Osteoblast (primary cell): ENCODE measurements at regions not wholly inside any gene's neighbourhood (a gene's known extent, or its start where the extent isn't known, plus 50 kb on each side); places are given as distances from the start of the nearest gene placed in this dataset.

ENCODE experiments used
- DNase-seq: peaks from one replicate; pipeline ENCODE4 v3.0.0; 2011; ENCODE audit warnings: low spot score, mixed read lengths; ENCODE audit not compliant: insufficient read length; ENCODE audit errors: missing footprints
- H2AFZ ChIP-seq: 2 replicates; pipeline ENCODE4 v1.6.0; 2011; ENCODE audit warnings: mild to moderate bottlenecking, low read length
- H3K27ac ChIP-seq: 2 replicates; pipeline ENCODE4 v1.5.1; 2011; ENCODE audit warnings: mild to moderate bottlenecking, low read depth, low read length, moderate library complexity
- H3K27me3 ChIP-seq: 2 replicates; pipeline ENCODE4 v1.6.0; 2012; ENCODE audit warnings: mild to moderate bottlenecking, control low read depth, inconsistent platforms, low read length, moderate library complexity; ENCODE audit not compliant: insufficient read depth
- H3K36me3 ChIP-seq: 2 replicates; pipeline ENCODE4 v1.5.1; 2011; ENCODE audit warnings: mild to moderate bottlenecking, low read length, control low read depth, moderate library complexity; ENCODE audit not compliant: insufficient read depth
- H3K4me1 ChIP-seq: 2 replicates; pipeline ENCODE4 v1.5.1; 2011; ENCODE audit warnings: mild to moderate bottlenecking, low read length, control low read depth, moderate library complexity; ENCODE audit not compliant: insufficient read depth
- H3K4me2 ChIP-seq: 2 replicates; pipeline ENCODE4 v1.6.0; 2011; ENCODE audit warnings: mild to moderate bottlenecking, low read length; ENCODE audit not compliant: insufficient read depth
- H3K4me3 ChIP-seq: fragments of 200-600 bp; sonication (generic); 3 replicates; pipeline ENCODE4 v1.5.1; 2012; ENCODE audit warnings: mild to moderate bottlenecking, low read length, inconsistent platforms; ENCODE audit not compliant: insufficient read depth
- H3K79me2 ChIP-seq: 2 replicates; pipeline ENCODE4 v1.6.0; 2012; ENCODE audit warnings: mild to moderate bottlenecking, low read length, control low read depth, inconsistent platforms; ENCODE audit not compliant: insufficient read depth
- H3K9me3 ChIP-seq: 2 replicates; pipeline ENCODE4 v1.5.1; 2011; ENCODE audit warnings: low read depth, low read length, control low read depth
- H4K20me1 ChIP-seq: 2 replicates; pipeline ENCODE4 v1.6.0; 2012; ENCODE audit warnings: mild to moderate bottlenecking, low read length, control low read depth; ENCODE audit not compliant: insufficient read depth
- CTCF ChIP-seq: IDR thresholded peaks from 2 replicates; pipeline ENCODE4 v1.5.1; 2011; ENCODE audit warnings: mild to moderate bottlenecking, low read depth, low read length, moderate library complexity; ENCODE audit errors: extremely low read depth

DNA sequence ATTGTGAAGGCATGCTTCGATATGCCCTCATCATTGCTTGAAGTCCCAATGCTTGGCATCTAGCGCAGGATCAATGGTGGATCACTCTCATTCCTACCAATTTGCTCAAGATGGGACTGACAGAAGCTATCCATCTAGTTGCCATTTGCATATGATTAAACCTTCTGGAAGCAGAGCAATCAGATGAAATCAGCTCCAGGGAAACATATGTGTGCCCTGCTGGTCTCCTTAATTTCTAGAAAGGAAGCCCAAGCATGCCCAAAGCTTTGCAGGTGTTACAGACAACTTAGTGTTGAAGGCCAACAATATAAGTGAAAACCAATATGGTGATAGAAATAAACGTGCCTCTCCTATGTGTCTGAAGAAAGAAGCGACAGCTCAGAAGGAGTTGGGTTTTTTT, 350.0 kb upstream of the ERCC4 start:
- Histone ChIP-seq H3K27me3 (no peaks in the 10 kb centered on the region), H3K4me1 (no peaks in the 10 kb centered on the region), H3K4me2 (no peak overlapping the region), H3K36me3 (no peaks in the 10 kb centered on the region), H3K4me3 (no peak overlapping the region), H2AFZ (no peak overlapping the region), H3K79me2 (no peaks in the 10 kb centered on the region), H3K9me3 (no peaks in the 10 kb centered on the region), H4K20me1 (no peaks in the 10 kb centered on the region), H3K27ac (no peak overlapping the region)
- DNase-seq, result no peak
- no peak for TF ChIP-seq CTCF

DNA sequence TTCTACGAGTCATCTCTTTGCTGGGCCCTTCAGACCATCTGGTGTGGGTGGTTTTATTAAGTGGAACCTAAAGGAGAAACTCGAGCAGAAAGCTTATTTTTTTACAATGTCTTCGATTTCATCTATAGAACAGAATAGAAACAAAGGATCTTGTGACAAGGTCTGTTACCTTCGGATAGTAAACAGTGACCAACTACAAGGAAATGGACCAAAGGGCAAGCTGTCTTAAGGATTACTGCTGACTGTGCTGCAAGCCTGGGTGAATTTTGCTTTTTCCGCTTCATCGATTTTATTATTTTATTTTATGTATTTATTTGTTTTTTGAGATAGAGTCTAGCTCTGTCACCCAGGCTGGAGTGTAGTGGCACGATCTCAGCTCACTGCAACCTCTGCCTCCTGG, 348.9 kb upstream of the ERCC4 start:
- no peaks in the 10 kb centered on the region for H3K4me1 ChIP-seq
- H2AFZ ChIP-seq, result no peak overlapping the region
- H3K4me3 ChIP-seq, result no peak overlapping the region
- H3K79me2 ChIP-seq, result no peaks in the 10 kb centered on the region
- H4K20me1 ChIP-seq, result no peaks in the 10 kb centered on the region
- no peak for DNase-seq
- H3K4me2 ChIP-seq, result no peak overlapping the region
- H3K27ac ChIP-seq, result no peak overlapping the region
- TF ChIP-seq CTCF, result no peak
- H3K27me3 ChIP-seq, result no peaks in the 10 kb centered on the region
- no peaks in the 10 kb centered on the region for H3K9me3 ChIP-seq
- H3K36me3 ChIP-seq, result no peaks in the 10 kb centered on the region

DNA sequence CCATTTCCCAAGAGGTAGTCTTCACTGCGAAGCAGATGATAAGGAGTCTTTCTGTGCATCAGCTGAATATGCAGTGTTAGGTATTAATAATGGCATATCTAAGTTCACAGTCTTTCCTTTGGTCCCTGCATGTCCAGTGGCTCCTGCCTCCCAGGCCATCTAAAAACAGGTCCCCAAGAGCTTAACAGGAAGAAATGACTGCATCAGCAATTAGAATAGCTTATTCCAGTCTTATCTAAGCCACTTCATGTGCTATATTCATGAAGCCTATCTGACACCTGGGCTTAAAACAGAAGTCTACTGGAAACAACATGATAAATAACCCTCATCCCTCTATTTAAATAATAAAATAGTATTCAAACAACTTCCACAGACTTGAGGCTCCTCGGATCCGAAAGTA, 346.1 kb upstream of the ERCC4 start:
- Histone ChIP-seq H2AFZ (no peak overlapping the region), H3K36me3 (no peaks in the 10 kb centered on the region), H3K4me1 (no peaks in the 10 kb centered on the region), H3K27me3 (no peaks in the 10 kb centered on the region), H3K9me3 (no peaks in the 10 kb centered on the region), H3K27ac (no peak overlapping the region), H3K4me3 (no peak overlapping the region), H3K79me2 (no peaks in the 10 kb centered on the region), H3K4me2 (no peak overlapping the region), H4K20me1 (no peaks in the 10 kb centered on the region)
- no peak for DNase-seq
- TF ChIP-seq CTCF, result no peak

DNA sequence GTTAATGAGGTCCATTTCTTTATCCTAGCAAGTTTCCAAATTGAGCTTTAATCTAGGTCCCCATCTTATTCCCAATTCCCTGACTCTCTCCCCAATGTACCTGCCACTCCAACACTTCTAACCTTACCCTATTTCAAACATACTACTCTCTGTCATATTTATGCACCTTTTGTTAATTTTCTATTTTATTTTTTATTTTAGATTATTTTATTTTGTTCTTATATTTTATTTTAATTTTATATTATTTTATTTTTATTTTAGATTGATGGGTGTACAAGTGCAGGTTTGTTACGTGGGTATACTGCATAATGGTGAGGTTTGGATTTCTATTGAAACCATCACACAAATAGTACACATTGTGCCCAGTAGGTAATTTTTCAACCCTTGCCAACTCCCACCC, 333.9 kb upstream of the ERCC4 start:
- Histone ChIP-seq H3K27me3 (no peaks in the 10 kb centered on the region), H3K4me3 (no peak overlapping the region), H4K20me1 (no peaks in the 10 kb centered on the region), H3K4me2 (no peak overlapping the region), H3K4me1 (no peaks in the 10 kb centered on the region), H2AFZ (no peak overlapping the region), H3K79me2 (no peaks in the 10 kb centered on the region), H3K36me3 (no peaks in the 10 kb centered on the region), H3K27ac (no peak overlapping the region), H3K9me3 (no peaks in the 10 kb centered on the region)
- DNase-seq, result no peak
- no peak for TF ChIP-seq CTCF
